ENCODE measurements at regions not wholly inside any gene's neighbourhood (a gene's known extent, or its start where the extent isn't known, plus 50 kb on each side); places are given as distances from the start of the nearest gene placed in this dataset.
A peak's percentile ranks its signal among the peaks of the same experiment; 100 is the strongest.

DNA sequence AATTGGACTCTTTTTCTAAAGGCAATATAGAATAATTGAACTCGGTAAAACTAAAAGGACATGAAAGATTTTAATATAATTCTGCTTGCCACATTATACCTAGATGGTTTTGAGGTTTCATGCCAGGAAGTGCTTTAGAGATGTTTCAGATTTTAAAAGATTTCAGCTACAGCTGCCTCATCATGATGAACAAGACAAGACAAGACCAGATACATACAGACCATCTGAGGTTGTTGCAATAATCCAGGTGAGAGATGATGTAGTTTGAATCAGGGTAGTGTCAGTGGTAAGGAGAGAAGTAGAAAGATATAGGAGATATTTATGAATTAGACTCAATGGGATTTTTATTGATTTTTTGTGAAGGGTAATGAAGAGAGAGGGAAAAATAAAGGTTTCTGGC lies 374.3 kb upstream of the HSF2 start:
- Histone ChIP-seq H3K4me1 (no peaks in the 10 kb centered on the region), H3K27me3 (ENCODE audit: low read depth) (no peaks in the 10 kb centered on the region), H3K4me3 (no peak overlapping the region), H3K36me3 (no peaks in the 10 kb centered on the region), H3K27ac (no peak overlapping the region), H3K9me3 (no peaks in the 10 kb centered on the region)
- DNase-seq, result no peak
- intact Hi-C loops (cut with DNase I), result no loop called here
- TF ChIP-seq, protein P1, sequence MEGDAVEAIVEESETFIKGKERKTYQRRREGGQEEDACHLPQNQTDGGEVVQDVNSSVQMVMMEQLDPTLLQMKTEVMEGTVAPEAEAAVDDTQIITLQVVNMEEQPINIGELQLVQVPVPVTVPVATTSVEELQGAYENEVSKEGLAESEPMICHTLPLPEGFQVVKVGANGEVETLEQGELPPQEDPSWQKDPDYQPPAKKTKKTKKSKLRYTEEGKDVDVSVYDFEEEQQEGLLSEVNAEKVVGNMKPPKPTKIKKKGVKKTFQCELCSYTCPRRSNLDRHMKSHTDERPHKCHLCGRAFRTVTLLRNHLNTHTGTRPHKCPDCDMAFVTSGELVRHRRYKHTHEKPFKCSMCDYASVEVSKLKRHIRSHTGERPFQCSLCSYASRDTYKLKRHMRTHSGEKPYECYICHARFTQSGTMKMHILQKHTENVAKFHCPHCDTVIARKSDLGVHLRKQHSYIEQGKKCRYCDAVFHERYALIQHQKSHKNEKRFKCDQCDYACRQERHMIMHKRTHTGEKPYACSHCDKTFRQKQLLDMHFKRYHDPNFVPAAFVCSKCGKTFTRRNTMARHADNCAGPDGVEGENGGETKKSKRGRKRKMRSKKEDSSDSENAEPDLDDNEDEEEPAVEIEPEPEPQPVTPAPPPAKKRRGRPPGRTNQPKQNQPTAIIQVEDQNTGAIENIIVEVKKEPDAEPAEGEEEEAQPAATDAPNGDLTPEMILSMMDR (IDR thresholded peaks at IDR 0.05), result no peak
- ATAC-seq, result no peak

DNA sequence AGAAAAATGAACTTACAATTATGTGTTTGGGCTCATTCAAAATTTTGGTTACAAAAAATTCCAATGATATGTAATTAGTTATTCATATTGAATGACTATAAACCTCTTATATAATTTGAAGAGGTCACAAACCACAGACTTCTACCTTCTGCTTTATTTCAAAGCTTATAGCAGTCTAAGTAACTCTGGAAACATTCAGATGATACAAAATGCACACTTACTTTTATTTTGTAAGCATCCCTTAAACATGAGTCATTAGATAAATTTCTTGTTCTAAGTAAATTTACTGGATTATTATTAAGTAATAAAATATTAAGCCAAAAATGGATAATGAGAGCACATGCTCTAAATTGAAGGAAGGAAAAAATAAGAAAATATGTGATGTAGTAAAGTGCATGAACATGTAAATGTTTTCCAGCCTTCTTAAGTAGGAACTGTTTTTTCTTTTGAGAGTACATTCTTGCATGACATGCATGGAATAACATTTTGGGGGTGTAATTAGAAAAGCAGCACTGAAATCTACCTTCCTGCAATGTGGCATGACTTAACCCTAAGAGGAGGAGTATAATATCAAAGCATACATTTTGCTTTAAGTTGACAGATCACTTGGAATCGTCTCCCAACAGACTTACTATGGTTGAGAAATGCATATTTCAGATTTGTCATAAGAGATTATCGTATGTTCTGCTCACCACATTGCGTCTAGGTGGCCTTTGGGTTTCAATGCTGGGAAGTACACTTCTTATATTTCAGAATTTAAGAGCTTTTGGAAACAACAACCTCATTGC lies 372.7 kb upstream of the HSF2 start:
- DNase-seq, result no peak
- Histone ChIP-seq H3K36me3 (no peaks in the 10 kb centered on the region), H3K27ac (no peak overlapping the region), H3K4me1 (no peaks in the 10 kb centered on the region), H3K9me3 (no peaks in the 10 kb centered on the region), H3K27me3 (ENCODE audit: low read depth) (no peaks in the 10 kb centered on the region), H3K4me3 (no peak overlapping the region)
- TF ChIP-seq, protein P1 (IDR thresholded peaks at IDR 0.05), result no peak
- no peak for ATAC-seq
- intact Hi-C loops (cut with DNase I), result no loop called here

DNA sequence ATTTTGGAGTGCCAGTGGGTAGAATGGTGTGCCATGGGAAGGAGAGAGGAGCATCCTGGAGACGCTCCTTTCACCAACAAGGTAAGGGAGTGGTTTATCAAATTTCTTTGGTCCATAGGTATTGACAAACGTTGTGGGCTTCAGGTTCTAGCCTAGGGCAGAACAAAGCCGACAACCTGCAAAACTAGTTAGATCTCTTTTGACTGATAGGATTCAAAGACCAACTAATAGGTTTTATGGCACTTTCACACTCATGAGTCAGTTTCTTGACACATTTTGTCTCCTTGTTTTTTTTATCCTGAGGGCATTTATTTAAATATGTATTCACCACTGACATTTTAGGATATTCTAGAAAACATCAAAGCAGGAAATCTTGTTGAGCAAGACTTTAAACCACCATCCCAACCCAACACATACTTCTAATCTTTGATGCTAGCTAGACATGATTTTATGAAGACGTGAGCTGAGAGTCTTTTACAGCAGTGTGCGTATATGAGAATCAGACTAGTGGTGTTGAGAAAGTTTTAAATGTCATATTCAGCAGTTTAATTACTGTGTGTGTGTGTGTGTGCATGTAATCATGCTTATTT lies 370.4 kb upstream of the HSF2 start:
- Histone ChIP-seq H3K27me3 (ENCODE audit: low read depth) (no peaks in the 10 kb centered on the region), H3K4me3 (no peak overlapping the region), H3K9me3 (no peaks in the 10 kb centered on the region), H3K4me1 (peaks cover 6% of the 10 kb centered on the region), H3K27ac (no peak overlapping the region), H3K36me3 (no peaks in the 10 kb centered on the region)
- intact Hi-C loops (cut with DNase I), result no loop called here
- TF ChIP-seq, protein P1 (IDR thresholded peaks at IDR 0.05), result no peak
- ATAC-seq (no peak), DNase-seq (no peak)

DNA sequence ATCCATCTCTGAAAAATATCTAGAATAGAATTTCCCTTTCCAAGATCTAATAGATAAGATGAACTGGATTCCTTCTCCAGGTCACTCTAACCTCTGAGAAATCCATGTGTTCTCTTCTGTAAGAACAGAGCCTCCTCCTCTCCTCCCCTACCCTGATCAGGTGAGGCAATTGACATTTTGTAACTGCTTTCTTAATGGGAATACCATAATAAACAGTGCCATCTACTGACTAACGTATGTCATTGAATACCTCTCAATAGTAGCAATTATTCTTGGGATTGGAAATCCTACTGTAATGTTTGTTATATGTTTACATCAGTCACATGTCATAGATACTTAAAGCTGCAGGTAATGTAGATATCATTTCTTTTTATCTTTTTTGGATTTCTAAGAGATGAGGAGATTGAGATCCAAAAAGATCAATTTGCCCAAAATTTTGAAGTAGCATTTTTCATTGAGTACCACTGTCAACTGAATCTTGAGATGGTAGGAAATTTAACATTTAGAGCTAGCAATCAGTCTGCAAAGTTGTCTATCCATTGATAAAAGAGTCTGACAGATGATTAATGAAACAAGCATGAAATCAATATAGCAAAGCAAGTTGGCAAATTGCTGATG lies 365.8 kb upstream of the HSF2 start:
- Histone ChIP-seq H3K9me3 (no peaks in the 10 kb centered on the region), H3K27me3 (ENCODE audit: low read depth) (no peaks in the 10 kb centered on the region), H3K4me3 (no peak overlapping the region), H3K4me1 (peaks cover 6% of the 10 kb centered on the region), H3K27ac (no peak overlapping the region), H3K36me3 (no peaks in the 10 kb centered on the region)
- ATAC-seq, result peak; percentile 90 to 93
- intact Hi-C loops (cut with DNase I), result loop anchor here (5.0 kb wide), 1 partner anchor 601 kb away; no protein-coding TSS in a partner anchor
- TF ChIP-seq, protein P1 (IDR thresholded peaks at IDR 0.05), result peak; percentile 57
- DNase-seq, result no peak

DNA sequence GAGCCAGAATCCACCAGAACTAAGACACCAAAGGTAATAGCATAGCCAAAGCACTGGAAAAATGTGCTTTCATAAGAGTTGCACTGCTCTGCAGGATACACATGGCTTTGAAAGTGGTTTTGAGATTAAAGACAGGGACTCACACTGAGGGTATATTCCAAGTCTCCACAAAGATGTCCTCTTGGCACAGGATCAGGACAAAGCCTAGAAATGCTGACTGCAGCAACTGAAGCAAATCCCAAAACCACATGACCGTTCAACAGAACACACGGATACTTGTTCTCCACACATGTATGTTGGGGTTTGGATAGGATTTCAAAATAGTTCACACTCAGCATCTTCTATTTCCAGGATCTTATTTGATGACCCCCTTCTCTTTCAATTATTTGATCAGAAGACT lies 364.3 kb upstream of the HSF2 start:
- Histone ChIP-seq H3K27ac (no peak overlapping the region), H3K27me3 (ENCODE audit: low read depth) (no peaks in the 10 kb centered on the region), H3K36me3 (no peaks in the 10 kb centered on the region), H3K4me1 (peaks cover 6% of the 10 kb centered on the region), H3K4me3 (no peak overlapping the region), H3K9me3 (no peaks in the 10 kb centered on the region)
- TF ChIP-seq, protein P1 (IDR thresholded peaks at IDR 0.05), result no peak
- intact Hi-C loops (cut with DNase I), result no loop called here
- DNase-seq, result no peak
- ATAC-seq, result no peak

Measured in lower lobe of right lung (tissue), 2 donors.